WTC11 (cell line): ENCODE measurements at regions not wholly inside any gene's neighbourhood (a gene's known extent, or its start where the extent isn't known, plus 50 kb on each side); places are given as distances from the start of the nearest gene placed in this dataset.

Experiments used
- ATAC-seq: fragments of 200-7000 bp; cut with Tn5 transposase; 2 replicates; pipeline ENCODE4 v1.10.0; 2021; ENCODE audit warnings: mild to moderate bottlenecking, moderate library complexity
- CTCF ChIA-PET: fragments of 300-600 bp; sonication (Branson Sonifier 250); formaldehyde crosslinking; loops from one replicate; lab custom pipeline; 2021; ENCODE audit warnings: antibody characterized with exemption; lab: Charles Lee
- POLR2A ChIA-PET: fragments of 350-600 bp; sonication (Branson Sonifier 250); formaldehyde crosslinking; loops from one replicate; lab custom pipeline; 2021; ENCODE audit warnings: antibody characterized with exemption; lab: Charles Lee
- DNase-seq: peaks from one replicate; pipeline ENCODE4 v3.0.0; 2021; ENCODE audit warnings: low spot score
- H3K27ac Mint-ChIP-seq: 2 replicates; pipeline ENCODE4 v1.8.0; 2021; ENCODE audit warnings: mixed read lengths
- H3K27me3 Mint-ChIP-seq: 2 replicates; pipeline ENCODE4 v1.8.0; 2021; ENCODE audit warnings: low read depth, mild to moderate bottlenecking, moderate library complexity, mixed read lengths
- H3K36me3 Mint-ChIP-seq: 2 replicates; pipeline ENCODE4 v1.8.0; 2021; ENCODE audit warnings: mixed read lengths
- H3K4me1 Mint-ChIP-seq: 2 replicates; pipeline ENCODE4 v1.8.0; 2022; ENCODE audit warnings: mixed read lengths
- H3K4me3 Mint-ChIP-seq: 2 replicates; pipeline ENCODE4 v1.8.0; 2021; ENCODE audit warnings: mild to moderate bottlenecking, moderate library complexity, mixed read lengths
- H3K9me3 Mint-ChIP-seq: 2 replicates; pipeline ENCODE4 v1.8.0; 2021; ENCODE audit warnings: mixed read lengths
- AR ChIP-seq: fragments of 250-450 bp; sonication (Bioruptor Pico); IDR thresholded peaks from 2 replicates; pipeline ENCODE4 v1.9.0; 2021; ENCODE audit warnings: mild to moderate bottlenecking
- ATF3 ChIP-seq: sonication (generic); formaldehyde crosslinking; conservative IDR thresholded peaks from 2 replicates; pipeline ENCODE4 v1.8.1; 2022; ENCODE audit warnings: mild to moderate bottlenecking, missing genetic modification reagents
- CDX4 ChIP-seq: fragments of 250-450 bp; sonication (Bioruptor Pico); IDR thresholded peaks from 2 replicates; pipeline ENCODE4 v1.9.0; 2021; ENCODE audit warnings: moderate library complexity, mild to moderate bottlenecking, inconsistent platforms, borderline replicate concordance
- IRF1 ChIP-seq: sonication (generic); formaldehyde crosslinking; IDR thresholded peaks from 2 replicates; pipeline ENCODE4 v1.8.0; 2023; ENCODE audit warnings: missing genetic modification reagents
- JAZF1 ChIP-seq: fragments of 250-450 bp; sonication (Bioruptor Pico); IDR thresholded peaks from 2 replicates; pipeline ENCODE4 v1.9.0; 2021; ENCODE audit warnings: moderate library complexity, mild to moderate bottlenecking, inconsistent platforms
- KAT7 ChIP-seq: sonication (generic); formaldehyde crosslinking; IDR thresholded peaks from 2 replicates; pipeline ENCODE4 v1.8.1; 2023; ENCODE audit warnings: missing genetic modification reagents, mild to moderate bottlenecking, borderline replicate concordance
- NFATC4 ChIP-seq: fragments of 250-450 bp; sonication (Bioruptor Pico); IDR thresholded peaks from 2 replicates; pipeline ENCODE4 v1.9.0; 2021; ENCODE audit warnings: mild to moderate bottlenecking
- NFE2L1 ChIP-seq: sonication (generic); formaldehyde crosslinking; IDR thresholded peaks from 2 replicates; pipeline ENCODE4 v1.8.1; 2023; ENCODE audit warnings: missing genetic modification reagents
- PRDM15 ChIP-seq: sonication (generic); formaldehyde crosslinking; IDR thresholded peaks from 2 replicates; pipeline ENCODE4 v1.8.0; 2022; ENCODE audit warnings: missing genetic modification reagents
- RELA ChIP-seq: sonication (generic); formaldehyde crosslinking; IDR thresholded peaks from 2 replicates; pipeline ENCODE4 v1.8.1; 2022; ENCODE audit warnings: missing genetic modification reagents, mild to moderate bottlenecking, borderline replicate concordance
- TEAD1 ChIP-seq: sonication (generic); formaldehyde crosslinking; IDR thresholded peaks from 2 replicates; pipeline ENCODE4 v1.8.0; 2022; ENCODE audit warnings: mild to moderate bottlenecking, missing genetic modification reagents
- USF2 ChIP-seq: sonication (generic); formaldehyde crosslinking; IDR thresholded peaks from 2 replicates; pipeline ENCODE4 v1.8.1; 2023; ENCODE audit warnings: mild to moderate bottlenecking, missing genetic modification reagents, moderate library complexity
- ZNF219 ChIP-seq: sonication (generic); formaldehyde crosslinking; IDR thresholded peaks from 2 replicates; pipeline ENCODE4 v1.8.0; 2023; ENCODE audit warnings: missing genetic modification reagents, mild to moderate bottlenecking, borderline replicate concordance
- ZNF396 ChIP-seq: fragments of 250-450 bp; sonication (Bioruptor Pico); IDR thresholded peaks from 2 replicates; pipeline ENCODE4 v1.8.0; 2021; ENCODE audit warnings: mild to moderate bottlenecking, moderate library complexity, borderline replicate concordance
- ZNF512 ChIP-seq: sonication (generic); formaldehyde crosslinking; IDR thresholded peaks from 2 replicates; pipeline ENCODE4 v1.8.1; 2022; ENCODE audit warnings: missing genetic modification reagents, borderline replicate concordance

GRCh38 chr9:79428422-79428821, 143.3 kb upstream of the TLE4 start:
- H3K36me3 Mint-ChIP-seq, result peaks cover 2% of the 10 kb centered on the region; the same call in 1 of the 2 replicates
- CTCF ChIA-PET, result interaction anchor here (1.2 kb wide), 1 partner anchor 173 kb away, joined by 4 read pairs; no protein-coding TSS in a partner anchor
- no peak for DNase-seq
- H3K9me3 Mint-ChIP-seq, result peaks cover 20% of the 10 kb centered on the region
- no peak overlapping the region for H3K27ac Mint-ChIP-seq
- H3K4me1 Mint-ChIP-seq, result no peaks in the 10 kb centered on the region
- POLR2A ChIA-PET, result no interaction called here
- H3K4me3 Mint-ChIP-seq, result no peak overlapping the region
- TF ChIP-seq ZNF219 (CRISPR knock-in tag), result no peak
- TF ChIP-seq IRF1 (CRISPR knock-in tag), result no peak
- no peak for TF ChIP-seq ZNF396 (CRISPR knock-in tag)
- TF ChIP-seq, all 79 proteins: peak for 0
- ATAC-seq, result no peak
- no peaks in the 10 kb centered on the region for H3K27me3 Mint-ChIP-seq

- DNase-seq, result no peak
- Mint-ChIP-seq H3K27ac (no peak overlapping the region), H3K4me3 (no peak overlapping the region), H3K4me1 (no peaks in the 10 kb centered on the region), H3K9me3 (peaks cover 9% of the 10 kb centered on the region)
- CTCF ChIA-PET, result no interaction called here
- TF ChIP-seq JAZF1 (CRISPR knock-in tag), result no peak
- TF ChIP-seq NFE2L1 (CRISPR knock-in tag), result no peak
- TF ChIP-seq RELA, result no peak
- no peak for TF ChIP-seq ZNF512
- TF ChIP-seq NFATC4 (CRISPR knock-in tag), result no peak
- TF ChIP-seq TEAD1 (CRISPR knock-in tag), result no peak
- no peak for TF ChIP-seq PRDM15 (CRISPR knock-in tag)
- TF ChIP-seq KAT7 (CRISPR knock-in tag), result no peak
- no peak for TF ChIP-seq ATF3
- TF ChIP-seq, all 79 proteins: peak for 0
- no peak for ATAC-seq
- H3K27me3 Mint-ChIP-seq, result peaks cover 10% of the 10 kb centered on the region; the same call in 1 of the 2 replicates
- H3K36me3 Mint-ChIP-seq, result no peaks in the 10 kb centered on the region; the same call in 1 of the 2 replicates
- POLR2A ChIA-PET, result interaction anchor here (0.8 kb wide), 1 partner anchor 141 kb away, joined by 3 read pairs; the partner anchor contains the start of gene TLE4
These were observed 141.1 kb upstream of the TLE4 start for GRCh38 chr9:79430619-79431018.

GRCh38 chr9:79431019-79431679, 140.6 kb upstream of the TLE4 start:
- Mint-ChIP-seq H3K27ac (no peak overlapping the region), H3K27me3 (peaks cover 15% of the 10 kb centered on the region; the same call in 1 of the 2 replicates), H3K4me1 (no peaks in the 10 kb centered on the region), H3K9me3 (peaks cover 3% of the 10 kb centered on the region), H3K4me3 (no peak overlapping the region), H3K36me3 (no peaks in the 10 kb centered on the region; the same call in 1 of the 2 replicates)
- ATAC-seq (no peak), DNase-seq (no peak)
- ChIA-PET CTCF (interaction anchor here (0.7 to 2.0 kb wide), 4 partner anchors 136 to 459 kb away, joined by 3 to 9 read pairs (median 3); no protein-coding TSS in a partner anchor), POLR2A (interaction anchor here (0.8 kb wide), 1 partner anchor 140 kb away, joined by 3 read pairs; the partner anchor contains the start of gene TLE4)
- TF ChIP-seq KAT7 (CRISPR knock-in tag) (no peak), AR (CRISPR knock-in tag) (no peak), USF2 (no peak), PRDM15 (CRISPR knock-in tag) (no peak), CDX4 (CRISPR knock-in tag) (no peak)
